22Rv1 (cell line): ENCODE measurements at regions not wholly inside any gene's neighbourhood (a gene's known extent, or its start where the extent isn't known, plus 50 kb on each side); places are given as distances from the start of the nearest gene placed in this dataset.

Source experiments
- H3K27ac ChIP-seq: fragments of 450-650 bp; 2 replicates; pipeline ENCODE4 v1.5.1; 2017
- CTCF ChIP-seq: fragments of 450-650 bp; IDR thresholded peaks from 2 replicates; pipeline ENCODE4 v1.5.1; 2017; ENCODE audit warnings: mild to moderate bottlenecking
- ZFX ChIP-seq: fragments of 450-650 bp; IDR thresholded peaks from 2 replicates; pipeline ENCODE4 v1.6.1; 2017; ENCODE audit warnings: antibody characterized with exemption, borderline replicate concordance

- no peak for TF ChIP-seq CTCF
- no peak for TF ChIP-seq ZFX
- H3K27ac ChIP-seq, result no peak overlapping the region
Observed at GRCh38 chr16:72285324-72285723, 113.4 kb upstream of the PMFBP1 start.

DNA sequence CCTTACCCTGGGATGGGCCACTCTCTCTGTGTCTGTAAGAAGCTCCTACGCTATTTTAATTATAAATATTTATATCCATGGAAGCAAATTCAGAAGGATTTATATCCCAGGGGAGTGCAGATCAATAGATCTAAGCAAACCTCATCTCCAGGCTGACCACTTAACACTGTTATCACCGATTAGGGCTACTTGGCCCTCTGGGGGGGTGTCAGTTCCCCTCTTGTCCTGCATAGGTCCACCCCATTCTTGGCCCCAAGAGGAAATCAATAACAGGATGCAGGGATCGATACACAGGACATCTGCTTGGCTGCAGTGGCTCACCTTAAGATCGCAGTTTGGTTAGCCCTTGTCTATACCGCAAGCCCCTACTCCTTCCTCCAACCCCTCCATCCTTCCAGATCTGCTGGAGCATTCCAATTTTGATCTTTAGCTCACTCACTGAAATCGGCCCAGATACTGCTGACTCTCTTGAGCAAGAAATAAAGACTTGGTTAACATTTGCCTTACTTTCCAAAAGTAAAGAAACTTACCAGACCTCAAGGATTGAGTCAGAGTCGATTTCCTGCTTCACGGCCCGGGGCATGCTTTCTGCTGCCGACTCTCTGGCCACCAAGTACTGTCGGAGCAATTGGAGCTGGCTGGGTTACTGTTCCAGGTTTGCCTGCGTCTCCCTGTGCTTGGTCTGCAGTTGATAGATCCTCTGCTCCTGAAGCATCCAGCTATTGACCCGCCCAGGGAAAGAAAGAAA lies 112.3 kb upstream of the PMFBP1 start:
- TF ChIP-seq CTCF, result no peak
- no peak overlapping the region for H3K27ac ChIP-seq

- TF ChIP-seq ZFX (no peak), CTCF (no peak)
Observed at GRCh38 chr16:72282362-72282761, 110.4 kb upstream of the PMFBP1 start.

GRCh38 chr16:72278301-72278700 lies 106.3 kb upstream of the PMFBP1 start:
- H3K27ac ChIP-seq, result no peak overlapping the region
- TF ChIP-seq ZFX, result no peak
- TF ChIP-seq CTCF, result no peak

More at GRCh38 chr16:72282362-72282761, 110.4 kb upstream of the PMFBP1 start:
- no peak overlapping the region for H3K27ac ChIP-seq

DNA sequence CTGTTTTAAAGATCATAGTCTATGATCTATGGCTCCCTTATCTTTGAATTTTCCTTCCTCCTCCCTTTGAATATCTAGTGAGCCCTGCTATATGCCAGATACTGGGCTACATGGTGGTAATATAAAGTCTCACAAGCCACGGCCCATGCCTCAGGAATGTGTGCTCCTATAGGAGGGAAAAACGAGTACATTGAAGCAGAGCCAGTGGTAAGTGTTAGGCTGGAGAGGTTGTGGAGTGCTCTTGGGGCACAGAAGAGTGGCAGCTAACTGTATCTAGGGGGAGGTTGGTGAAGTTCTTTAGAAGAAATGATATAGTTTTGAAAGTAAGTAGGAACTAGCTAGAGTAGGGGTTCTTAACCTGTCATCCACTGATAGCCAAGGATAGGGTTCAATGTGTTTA lies 105.8 kb upstream of the PMFBP1 start:
- TF ChIP-seq CTCF (no peak), ZFX (no peak)

DNA sequence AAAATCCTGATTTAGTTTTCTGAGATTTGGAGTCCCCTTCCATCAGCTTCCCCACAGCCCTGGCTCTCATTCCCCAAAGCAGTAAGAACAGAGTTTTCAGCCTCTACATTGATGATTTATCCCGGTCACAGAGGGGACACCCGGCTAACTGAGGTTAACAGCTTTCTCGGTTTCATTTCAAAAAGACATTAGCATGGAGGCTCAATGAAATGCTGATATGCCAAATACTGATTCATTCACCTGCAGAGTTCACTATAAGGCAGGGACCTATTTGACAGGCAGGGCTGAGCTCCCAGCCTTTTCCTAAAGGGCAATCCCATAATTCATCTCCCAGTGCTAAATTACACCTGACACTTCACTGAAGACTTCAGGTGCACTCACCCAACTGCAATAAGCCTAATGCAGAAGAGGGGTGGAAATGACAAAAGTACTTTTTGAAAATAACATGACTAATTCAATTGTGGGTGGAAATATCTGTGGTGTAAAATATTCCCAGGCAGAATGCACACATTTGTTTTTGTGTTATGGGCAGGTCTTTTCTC lies 99.8 kb upstream of the PMFBP1 start:
- no peak for TF ChIP-seq ZFX
- no peak for TF ChIP-seq CTCF
- no peak overlapping the region for H3K27ac ChIP-seq

More for the DNA sequence above, 105.8 kb upstream of the PMFBP1 start:
- no peak overlapping the region for H3K27ac ChIP-seq

DNA sequence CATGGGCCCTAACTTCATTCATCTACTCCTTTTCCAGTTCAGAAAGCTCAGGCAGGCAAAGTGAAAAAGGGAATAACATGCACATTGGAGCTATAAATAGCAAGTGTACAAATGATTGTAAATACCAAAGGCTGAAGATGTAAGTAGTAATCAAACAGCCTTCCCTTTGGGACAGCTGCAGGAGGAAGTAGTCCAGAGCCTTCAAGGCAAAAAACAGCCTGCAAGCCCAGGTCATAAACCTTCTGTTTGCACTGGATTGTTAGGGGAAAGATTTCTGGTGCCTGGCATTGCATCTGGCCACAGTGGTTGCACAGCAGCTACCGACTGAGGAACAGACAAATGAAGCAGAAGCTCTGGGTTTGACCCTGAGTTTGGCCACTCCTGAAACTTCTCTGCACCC lies 98.6 kb upstream of the PMFBP1 start:
- TF ChIP-seq CTCF (no peak), ZFX (no peak)
- H3K27ac ChIP-seq, result no peak overlapping the region
